ENCODE measurements at regions not wholly inside any gene's neighbourhood (a gene's known extent, or its start where the extent isn't known, plus 50 kb on each side); places are given as distances from the start of the nearest gene placed in this dataset.

GRCh38 chr1:199357599-199357998, 669.9 kb upstream of the NR5A2 start:
- DNase-seq, result no peak

DNA sequence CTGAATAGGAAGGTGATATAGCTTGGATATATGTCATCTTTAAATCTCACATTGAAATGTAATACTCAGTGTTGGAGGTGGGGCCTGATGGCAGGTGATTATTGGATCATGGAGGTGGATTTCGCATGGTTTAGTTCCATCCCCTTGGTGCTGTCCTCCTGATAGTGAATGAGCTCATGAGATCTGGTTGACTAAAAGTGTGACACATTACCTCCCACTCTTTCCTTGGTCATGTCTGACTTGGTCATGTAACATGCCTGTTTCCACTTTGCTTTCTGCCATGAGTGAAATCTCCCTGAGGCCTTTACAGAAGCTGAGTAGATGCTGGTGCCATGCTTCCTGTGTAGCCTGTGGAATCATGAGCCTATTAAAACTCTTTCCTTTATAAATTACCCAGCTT, 664.5 kb upstream of the NR5A2 start:
- DNase-seq, result no peak

GRCh38 chr1:199373139-199373538, 654.4 kb upstream of the NR5A2 start:
- DNase-seq, result no peak

DNA sequence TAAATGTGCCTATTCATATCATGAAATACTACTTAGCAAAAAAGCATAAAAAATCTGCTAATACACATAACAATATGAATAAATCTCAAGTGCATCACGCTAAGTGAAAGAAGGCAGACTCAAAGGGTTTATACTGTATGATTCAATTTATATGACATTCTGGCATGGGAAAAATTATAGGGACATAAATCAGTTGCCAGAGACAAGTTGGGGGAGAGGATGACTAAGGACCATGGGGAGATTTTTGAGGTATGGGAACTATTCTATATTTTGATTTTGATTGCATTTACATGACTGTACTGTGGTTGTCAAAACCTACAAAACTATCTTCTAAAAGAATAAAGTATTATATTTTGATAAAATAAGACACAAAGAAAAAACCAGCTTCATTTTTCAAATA, 650.3 kb upstream of the NR5A2 start:
- DNase-seq, result no peak

- no peak for DNase-seq
Observed at GRCh38 chr1:199383793-199384192, 643.7 kb upstream of the NR5A2 start.

- no peak for DNase-seq
Observed at GRCh38 chr1:199394856-199395255, 632.7 kb upstream of the NR5A2 start.

DNA sequence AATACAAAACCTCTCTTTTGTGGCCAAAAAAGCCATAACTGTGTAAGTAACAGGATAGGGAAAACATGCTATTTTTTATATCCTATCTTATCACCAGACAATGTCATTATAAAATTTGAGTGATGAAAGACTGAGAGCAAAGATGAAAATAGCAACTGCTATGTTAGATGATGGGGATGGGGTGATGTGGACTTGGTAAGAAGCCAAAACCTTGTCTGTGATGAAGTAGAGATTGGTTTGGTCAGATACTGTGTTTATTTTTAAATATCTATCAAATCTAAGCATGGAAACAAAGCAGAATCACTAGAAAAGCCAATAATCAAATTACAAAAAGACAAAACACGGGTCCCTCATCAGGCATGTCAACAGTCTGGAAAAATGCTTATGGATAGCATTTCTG, 631.1 kb upstream of the NR5A2 start:
- no peak for DNase-seq

DNA sequence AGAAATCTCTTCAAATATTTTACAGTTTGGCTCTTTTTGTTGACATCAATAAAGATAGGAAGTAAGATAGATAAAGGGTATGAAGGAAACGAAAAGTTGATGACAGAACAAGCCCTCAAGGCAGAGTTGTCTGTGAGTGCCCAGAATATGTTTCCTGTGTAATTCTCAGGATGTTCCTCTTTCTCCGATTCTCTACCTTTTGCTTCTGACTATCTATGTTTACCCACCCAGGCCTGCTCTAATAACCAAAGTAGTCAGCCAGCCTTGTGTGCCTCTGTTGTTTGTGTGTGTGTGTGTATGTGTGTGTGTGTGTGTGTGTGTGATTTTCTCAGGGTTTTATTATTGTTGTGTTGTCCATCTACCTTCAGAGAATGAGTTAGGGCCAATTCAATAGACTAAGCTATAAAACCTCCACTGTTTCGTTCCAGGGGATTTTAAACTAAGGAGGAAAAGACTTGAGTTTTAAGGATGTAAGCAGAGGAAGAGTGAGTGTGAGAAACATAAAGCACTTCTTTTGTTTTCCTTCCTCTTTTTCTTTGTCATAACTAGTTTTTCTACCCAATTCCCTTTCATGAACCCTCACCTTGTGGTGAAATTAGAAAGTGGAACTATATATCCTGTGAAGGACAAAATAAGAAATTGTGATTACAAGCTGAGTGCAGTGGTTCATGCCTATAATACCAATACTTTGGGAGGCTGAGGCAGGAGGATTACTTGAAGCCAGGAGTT, 627.4 kb upstream of the NR5A2 start:
- DNase-seq, result peak; percentile 67 to 73

DNA sequence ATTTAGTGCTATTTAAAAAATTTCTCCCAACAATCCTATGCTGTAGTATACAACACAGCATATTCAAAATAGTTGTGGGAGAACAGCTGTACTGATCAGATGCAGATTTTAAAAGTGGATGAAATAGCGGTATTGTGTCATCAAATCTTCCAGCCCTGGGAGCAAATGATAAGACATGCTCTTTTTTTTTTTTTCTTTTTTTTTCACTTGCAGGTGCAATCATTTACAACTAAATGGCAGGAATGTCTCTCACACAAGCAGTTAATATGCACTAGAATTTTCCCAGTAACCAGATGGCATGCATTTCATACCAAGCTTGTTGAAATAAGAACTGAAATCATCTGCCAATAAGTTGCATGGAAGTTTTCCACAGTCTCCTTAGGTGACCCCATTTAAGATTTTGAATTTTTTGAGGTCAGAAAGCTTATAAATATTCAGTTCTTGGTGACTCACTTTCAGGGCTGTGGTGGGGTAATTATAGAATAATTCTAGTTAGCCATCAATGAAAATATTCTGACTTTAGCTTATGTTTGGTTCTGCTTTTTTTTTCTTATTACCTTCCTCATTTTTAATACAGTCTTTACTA, 623.9 kb upstream of the NR5A2 start:
- peak in 1 of 2 experiments; percentile 19 for DNase-seq

GRCh38 chr1:199404191-199404590, 623.3 kb upstream of the NR5A2 start:
- no peak for DNase-seq

GRCh38 chr1:199404976-199405375, 622.5 kb upstream of the NR5A2 start:
- DNase-seq, result no peak

DNA sequence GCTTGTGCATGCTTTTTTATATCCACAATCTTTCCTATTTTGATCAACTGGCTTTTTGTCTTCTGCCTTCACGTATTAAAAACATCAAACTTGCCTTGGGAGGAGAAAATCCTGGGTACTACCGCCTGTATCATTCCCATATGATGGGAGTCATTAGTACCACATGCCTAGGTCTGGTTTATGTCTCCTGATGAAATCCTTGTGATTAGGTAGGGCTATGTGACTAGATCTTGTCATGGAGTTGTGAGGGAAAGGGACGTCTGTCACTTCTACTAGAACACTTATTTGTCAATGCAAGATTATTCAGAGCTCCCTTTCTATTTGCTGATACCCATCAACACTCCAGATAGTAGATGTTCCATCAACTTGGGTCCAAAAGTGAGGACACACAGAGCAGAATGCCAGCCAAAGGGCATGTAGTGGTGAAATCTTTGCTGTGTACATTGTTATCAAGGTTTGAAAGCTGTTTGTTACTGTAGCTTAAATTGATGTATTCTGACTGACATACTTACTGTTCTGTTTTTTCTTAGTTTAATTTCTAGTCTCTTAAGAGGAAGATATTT, 621.8 kb upstream of the NR5A2 start:
- no peak for DNase-seq

DNA sequence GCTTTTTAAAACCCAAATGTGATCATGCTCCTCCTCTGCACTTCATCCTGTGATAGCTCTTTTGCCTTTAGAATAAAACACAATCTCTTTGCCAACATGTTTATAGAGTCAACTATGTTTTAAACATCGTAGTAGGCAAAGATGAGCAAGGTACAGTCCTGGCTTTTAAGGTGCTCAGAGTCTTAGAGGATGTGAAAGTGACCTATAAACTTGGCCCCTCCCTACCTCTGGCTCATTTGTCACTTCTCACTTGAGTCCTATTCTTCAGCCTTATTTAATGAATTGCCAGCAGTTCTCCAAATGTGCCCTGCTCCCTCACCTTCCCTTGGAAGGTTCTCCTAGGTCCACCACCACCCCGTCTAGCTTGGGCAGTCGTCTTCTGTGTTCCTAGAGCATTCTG, 617.0 kb upstream of the NR5A2 start:
- no peak for DNase-seq

DNA sequence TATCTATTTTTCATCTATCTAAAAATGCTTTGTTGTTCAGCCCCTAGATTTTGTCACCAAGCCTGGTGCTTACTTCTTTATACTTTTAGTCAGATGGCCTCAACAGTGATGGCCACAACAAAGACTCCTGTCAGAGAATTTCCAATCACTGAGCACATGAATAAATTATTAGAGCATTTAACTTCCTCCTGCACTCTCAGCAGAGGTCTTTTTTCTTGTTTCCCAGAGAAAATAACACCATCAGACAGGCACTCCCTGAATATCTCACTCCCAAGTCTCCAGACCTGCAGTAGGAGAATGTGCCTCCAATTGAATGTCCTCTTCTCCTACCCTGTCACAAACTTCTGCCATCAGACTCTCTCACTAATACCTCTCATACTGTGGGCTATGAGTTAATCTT, 616.0 kb upstream of the NR5A2 start:
- DNase-seq, result no peak

- DNase-seq, result no peak
Observed at GRCh38 chr1:199422206-199422605, 605.3 kb upstream of the NR5A2 start.

- no peak for DNase-seq
Observed at GRCh38 chr1:199447906-199448305, 579.6 kb upstream of the NR5A2 start.

GRCh38 chr1:199448646-199449045, 578.9 kb upstream of the NR5A2 start:
- DNase-seq, result no peak

GRCh38 chr1:199449221-199449620, 578.3 kb upstream of the NR5A2 start:
- no peak for DNase-seq

GRCh38 chr1:199449681-199450080, 577.8 kb upstream of the NR5A2 start:
- no peak for DNase-seq

GRCh38 chr1:199452627-199453026, 574.9 kb upstream of the NR5A2 start:
- no peak for DNase-seq

DNA sequence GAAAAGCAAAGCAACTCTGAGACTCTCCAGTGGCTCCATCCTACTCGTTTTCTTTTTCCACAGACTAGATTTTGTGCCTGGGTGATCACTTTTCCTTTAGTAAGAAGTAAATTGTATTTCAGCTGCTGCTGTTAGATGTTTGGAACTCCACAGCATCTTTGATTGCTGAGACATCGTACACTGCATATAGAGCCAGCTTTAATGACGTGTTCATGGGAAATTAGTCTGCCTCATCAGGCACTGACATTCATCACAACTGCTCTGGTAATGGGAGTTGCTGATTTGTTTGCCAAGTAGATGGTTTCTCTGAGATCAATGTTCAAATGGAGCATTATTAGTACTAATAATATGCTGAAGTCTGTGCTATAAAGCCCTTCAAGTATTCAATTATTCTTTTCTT, 573.8 kb upstream of the NR5A2 start:
- DNase-seq, result no peak

DNA sequence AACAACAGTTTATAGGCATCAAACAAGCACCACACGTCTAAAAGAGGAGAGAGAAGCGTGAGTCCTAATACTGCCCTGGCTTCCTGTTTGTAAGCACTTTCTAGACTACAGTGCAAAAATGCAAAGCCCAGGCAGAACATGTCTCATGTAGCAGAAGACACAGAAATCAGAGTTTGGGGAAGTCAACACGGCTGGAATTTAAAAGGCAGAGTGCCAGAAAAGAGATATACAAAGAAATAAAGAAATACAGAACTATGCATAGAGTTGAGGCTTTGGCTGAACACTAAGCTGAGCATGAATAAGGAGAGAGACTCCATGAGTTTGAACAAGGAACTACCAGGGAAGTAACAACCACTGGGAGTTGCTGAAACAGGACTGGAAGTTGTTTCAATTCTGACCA, 566.6 kb upstream of the NR5A2 start:
- peak; percentile 24 to 38 for DNase-seq

- peak; percentile 41 to 51 for DNase-seq
Observed at GRCh38 chr1:199463521-199464127, 563.9 kb upstream of the NR5A2 start.

DNA sequence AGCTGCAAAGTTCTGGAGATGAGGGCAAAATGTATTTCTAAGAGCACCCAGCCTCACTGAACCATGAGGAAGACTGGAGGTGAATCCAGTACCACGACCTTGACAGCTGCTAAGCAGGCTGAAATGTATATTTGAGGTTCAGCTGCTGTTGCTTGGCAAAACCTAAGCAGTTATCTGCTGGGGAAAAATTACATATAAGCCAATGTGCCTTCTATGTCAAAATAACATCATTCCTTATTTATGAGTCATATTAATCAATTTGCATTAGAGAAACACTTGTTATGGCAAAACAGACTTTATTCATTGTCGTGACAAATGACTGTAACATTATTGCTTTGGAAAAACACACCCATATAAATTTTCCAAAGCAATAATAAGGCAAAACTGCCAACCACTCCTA, 560.5 kb upstream of the NR5A2 start:
- no peak for DNase-seq

Data from Kasumi-1 (cell line).